Right lobe of liver (tissue), 4 donors: ENCODE measurements at regions not wholly inside any gene's neighbourhood (a gene's known extent, or its start where the extent isn't known, plus 50 kb on each side); places are given as distances from the start of the nearest gene placed in this dataset.
"Not testable (repeated sequence)": the region's sequence is repeated elsewhere in the genome, so short reads cannot be mapped to it uniquely, and the experiment has no call there.

Experiments
- CTCF ChIP-seq, 4 donors: fragments of 200-600 bp in 3 of 4; fragments of 450-650 bp in 1 of 4; IDR thresholded peaks; one replicate each; pipeline versions ENCODE4 v1.5.1 to v1.8.0; 2016 to 2022; ENCODE audit warnings: antibody characterized with exemption in 4 of 4, mild to moderate bottlenecking in 2 of 4
- POLR2A ChIP-seq: fragments of 450-650 bp; IDR thresholded peaks from one replicate; pipeline ENCODE4 v1.6.1; 2017; ENCODE audit warnings: antibody characterized with exemption, mild to moderate bottlenecking
- donor health status: DM: no; HTN: no; CAD: no.
- donor health status: DM: no; HTN: no; CAD: no.
- donor health status: DM: no; HTN: yes; CAD: no.

GRCh38 chr20:30183124-30183523 lies 1074.3 kb upstream of the DEFB115 start:
- not testable (repeated sequence) for TF ChIP-seq CTCF (IDR thresholded peaks at IDR 0.05); POLR2A
